Ovary (tissue), 7 donors: ENCODE measurements at regions not wholly inside any gene's neighbourhood (a gene's known extent, or its start where the extent isn't known, plus 50 kb on each side); places are given as distances from the start of the nearest gene placed in this dataset.

ENCODE experiments used
- DNase-seq, 5 donors: peaks; one replicate each; pipeline ENCODE4 v3.0.0-alpha.2; 2019 to 2020
- H3K27ac ChIP-seq, 2 donors: fragments of 200-600 bp; one replicate each; pipeline versions ENCODE4 v1.5.1 to v1.8.0; 2019 to 2022
- H3K27me3 ChIP-seq: fragments of 200-600 bp; one replicate; pipeline ENCODE4 v1.8.0; 2022
- H3K36me3 ChIP-seq: fragments of 200-600 bp; sonication (generic); one replicate; pipeline ENCODE4 v1.5.1; 2019
- H3K4me1 ChIP-seq: one replicate; pipeline ENCODE4 v1.8.1; 2013; ENCODE audit warnings: mild to moderate bottlenecking, moderate library complexity; ENCODE audit not compliant: insufficient read depth
- H3K4me3 ChIP-seq: fragments of 200-600 bp; sonication (generic); one replicate; pipeline ENCODE4 v1.5.1; 2017
- H3K9me3 ChIP-seq, 2 donors: fragments of 200-600 bp in 1 of 2; sonication (generic) in 1 of 2; one replicate each; pipeline versions ENCODE4 v1.5.1 to v1.8.1; 2013 to 2019; ENCODE audit warnings: mild to moderate bottlenecking in 1 of 2, moderate library complexity in 1 of 2
- EP300 ChIP-seq: sonication (generic); formaldehyde crosslinking; IDR thresholded peaks from one replicate; pipeline ENCODE4 v1.6.1; 2017; ENCODE audit warnings: antibody characterized with exemption
- POLR2A ChIP-seq: fragments of 450-650 bp; IDR thresholded peaks from one replicate; pipeline ENCODE4 v1.6.1; 2017; ENCODE audit warnings: antibody characterized with exemption, mild to moderate bottlenecking, moderate library complexity
- WGBS, 3 donors: extraction: QIAGEN DNeasy Blood & Tissue Kit in 1 of 3; methylation state at CpG; one replicate each; pipeline versions ENCODE4 v1.1.5 to v1.1.7; 2013 to 2017; 5-methylcytosine and 5-hydroxymethylcytosine counted together
- intact Hi-C, 4 donors: fragments of 100-400 bp; cut with DNase I; formaldehyde crosslinking; loops; one replicate each; pipeline versions ENCODE4 v1.11.0 to v1.15.1; 2022 to 2023
- TF ChIP-seq, protein P1 (sequence below), 3 donors: fragments of 450-650 bp in 2 of 3; fragments of 200-600 bp in 1 of 3; IDR thresholded peaks; one replicate each; pipeline versions ENCODE4 v1.5.1 to v1.8.0; 2016 to 2022; ENCODE audit warnings: antibody characterized with exemption in 3 of 3, mild to moderate bottlenecking in 1 of 3
- donor health status: DM: no; HTN: no; CAD: no; lungs with moderate emphysema.
- donor health status: DM: no; HTN: no; CAD: no.
- donor health status: Bipolar disorder and iron deficiency.
- donor health status: DM: no; HTN: no; CAD: no.
- donor health status: DM: yes; HTN: yes; CAD: no.

DNA sequence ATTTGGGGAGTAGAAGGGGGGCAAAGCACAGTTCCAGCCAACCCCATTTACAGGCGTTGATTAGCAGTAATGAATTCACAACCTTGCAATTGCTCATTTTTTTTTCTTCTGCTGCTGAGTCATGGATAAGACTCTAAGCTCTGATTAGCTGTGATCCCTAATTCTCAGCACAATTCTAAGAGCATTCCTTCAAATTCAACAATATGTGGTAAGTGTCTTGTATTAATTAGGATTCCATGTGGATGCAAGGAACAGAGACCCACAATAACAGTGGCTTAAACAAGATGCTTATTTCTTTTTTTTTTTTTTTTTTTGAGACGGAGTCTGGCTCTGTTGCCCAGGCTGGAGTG lies 133.4 kb downstream of the PALM2AKAP2 start:
- no peaks in the 10 kb centered on the region for H3K9me3 ChIP-seq
- TF ChIP-seq, protein P1, sequence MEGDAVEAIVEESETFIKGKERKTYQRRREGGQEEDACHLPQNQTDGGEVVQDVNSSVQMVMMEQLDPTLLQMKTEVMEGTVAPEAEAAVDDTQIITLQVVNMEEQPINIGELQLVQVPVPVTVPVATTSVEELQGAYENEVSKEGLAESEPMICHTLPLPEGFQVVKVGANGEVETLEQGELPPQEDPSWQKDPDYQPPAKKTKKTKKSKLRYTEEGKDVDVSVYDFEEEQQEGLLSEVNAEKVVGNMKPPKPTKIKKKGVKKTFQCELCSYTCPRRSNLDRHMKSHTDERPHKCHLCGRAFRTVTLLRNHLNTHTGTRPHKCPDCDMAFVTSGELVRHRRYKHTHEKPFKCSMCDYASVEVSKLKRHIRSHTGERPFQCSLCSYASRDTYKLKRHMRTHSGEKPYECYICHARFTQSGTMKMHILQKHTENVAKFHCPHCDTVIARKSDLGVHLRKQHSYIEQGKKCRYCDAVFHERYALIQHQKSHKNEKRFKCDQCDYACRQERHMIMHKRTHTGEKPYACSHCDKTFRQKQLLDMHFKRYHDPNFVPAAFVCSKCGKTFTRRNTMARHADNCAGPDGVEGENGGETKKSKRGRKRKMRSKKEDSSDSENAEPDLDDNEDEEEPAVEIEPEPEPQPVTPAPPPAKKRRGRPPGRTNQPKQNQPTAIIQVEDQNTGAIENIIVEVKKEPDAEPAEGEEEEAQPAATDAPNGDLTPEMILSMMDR (IDR thresholded peaks at IDR 0.05), result no peak
- TF ChIP-seq EP300 (no peak), POLR2A (no peak)
- H3K27ac ChIP-seq, result no peak overlapping the region
- H3K4me1 ChIP-seq, result peaks cover 5% of the 10 kb centered on the region
- no peaks in the 10 kb centered on the region for H3K36me3 ChIP-seq
- no peak for DNase-seq
- no peaks in the 10 kb centered on the region for H3K27me3 ChIP-seq
- WGBS, 3 donors, result 74 to 86% (median 80%) methylated on average over 2 of the region's 2 CpGs
- no peak overlapping the region for H3K4me3 ChIP-seq
- intact Hi-C loops, result no loop called here

DNA sequence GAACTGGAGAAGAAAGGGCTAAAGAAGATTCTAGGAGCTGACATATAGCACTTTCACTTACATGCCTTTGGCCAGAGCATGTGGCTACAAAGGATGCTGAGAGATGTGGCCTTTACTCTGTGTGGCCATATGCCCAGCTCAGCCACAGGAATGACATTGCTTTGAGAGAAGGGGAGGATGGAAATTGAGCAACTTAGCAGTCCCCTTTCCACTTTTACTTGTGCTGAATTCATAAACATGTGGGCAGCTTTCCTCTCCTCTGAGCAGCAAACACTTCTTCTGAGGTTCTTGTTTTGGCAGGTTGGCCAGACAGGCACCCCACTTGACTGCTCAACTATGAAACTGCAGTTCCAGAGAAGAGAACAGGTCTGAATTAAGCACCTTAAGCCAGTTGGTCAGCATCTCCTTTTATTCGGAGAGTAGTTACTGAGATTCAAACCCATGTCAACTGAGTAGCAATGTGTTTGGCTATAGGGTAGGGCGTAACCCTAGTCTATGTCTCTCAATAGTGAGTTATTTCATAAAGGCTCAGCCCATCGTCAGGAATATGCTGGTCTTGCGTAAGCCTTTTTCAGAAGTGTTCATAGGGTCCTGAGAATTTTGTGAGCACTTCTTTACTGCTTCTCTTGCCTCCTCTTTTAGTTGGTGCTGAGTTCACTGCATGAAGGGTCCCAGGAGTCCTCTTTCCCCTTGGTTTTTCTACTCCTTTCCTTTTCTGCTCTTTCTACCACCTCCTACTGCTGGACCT lies 134.5 kb downstream of the PALM2AKAP2 start:
- Histone ChIP-seq H3K27me3 (no peaks in the 10 kb centered on the region), H3K4me3 (no peak overlapping the region), H3K9me3 (no peaks in the 10 kb centered on the region), H3K36me3 (no peaks in the 10 kb centered on the region), H3K4me1 (peaks cover 5% of the 10 kb centered on the region), H3K27ac (no peak overlapping the region)
- DNase-seq, result no peak
- intact Hi-C loops, result no loop called here
- WGBS, 3 donors, result 92 to 98% (median 94%) methylated on average over 4 of the region's 4 CpGs
- TF ChIP-seq POLR2A, result no peak
- TF ChIP-seq, protein P1 (IDR thresholded peaks at IDR 0.05), result no peak
- TF ChIP-seq EP300, result no peak

DNA sequence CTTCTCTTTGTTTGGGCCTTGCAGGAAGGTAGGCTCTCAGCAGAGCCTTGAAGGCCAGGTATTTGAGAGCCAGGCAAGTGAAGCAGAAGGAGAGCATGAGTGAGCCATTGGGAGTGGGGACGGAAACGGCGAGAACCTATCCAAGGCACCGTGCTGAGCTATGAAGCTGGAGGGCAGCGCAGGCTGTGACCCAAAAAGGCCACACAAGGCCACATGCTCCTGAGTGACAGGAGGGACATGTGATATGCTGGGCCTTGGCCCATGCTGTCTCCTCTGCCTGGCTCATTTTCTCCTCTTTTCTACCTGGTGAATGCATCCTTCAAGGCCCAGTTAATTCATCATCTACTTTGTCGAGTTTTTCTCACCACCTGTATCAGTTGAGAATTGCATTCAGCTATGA lies 136.3 kb downstream of the PALM2AKAP2 start:
- TF ChIP-seq EP300, result no peak
- no peak for TF ChIP-seq POLR2A
- Histone ChIP-seq H3K27me3 (no peaks in the 10 kb centered on the region), H3K36me3 (no peaks in the 10 kb centered on the region), H3K4me1 (no peaks in the 10 kb centered on the region), H3K9me3 (no peaks in the 10 kb centered on the region), H3K27ac (no peak overlapping the region), H3K4me3 (no peak overlapping the region)
- DNase-seq, result no peak
- WGBS, 3 donors, result 93 to 98% (median 96%) methylated on average over 6 of the region's 6 CpGs
- intact Hi-C loops, result no loop called here

DNA sequence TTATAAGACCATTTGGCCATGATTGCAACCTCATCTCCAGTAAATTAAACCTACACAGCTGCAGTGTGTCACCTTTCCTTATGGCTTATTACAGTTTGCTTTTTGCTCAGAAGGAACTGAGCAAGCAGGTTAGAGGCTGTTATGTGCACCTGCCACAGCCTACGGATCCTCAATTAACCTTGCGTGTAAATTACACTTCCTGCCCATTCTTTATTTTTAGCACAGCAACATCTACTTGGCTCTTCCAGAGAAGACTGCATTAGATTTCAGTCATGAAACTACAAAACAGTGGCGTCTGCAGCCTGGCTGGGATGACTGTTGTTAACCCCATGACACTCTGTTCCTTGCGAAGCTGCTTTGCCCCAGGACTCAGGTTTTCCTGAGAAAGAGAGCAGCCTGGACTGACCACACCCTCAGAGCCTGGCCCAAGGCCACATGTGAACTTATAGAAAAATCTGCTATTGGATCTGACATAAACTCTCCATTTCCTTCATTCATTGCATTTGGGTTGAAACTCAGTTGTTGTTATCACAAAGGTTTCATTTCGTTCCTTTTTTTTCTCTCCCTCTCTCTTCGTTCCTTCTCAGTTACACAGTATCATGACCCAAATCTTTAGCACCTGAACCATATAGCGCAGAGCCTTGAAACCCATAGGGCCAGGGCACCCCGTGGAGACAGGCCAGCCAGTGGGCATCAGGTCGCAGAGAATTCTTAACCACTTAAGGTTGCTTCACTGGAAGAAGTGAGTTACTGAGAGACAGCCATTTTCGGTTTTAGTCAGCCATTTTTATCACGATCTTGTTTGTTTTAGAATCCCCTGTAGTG lies 138.6 kb downstream of the PALM2AKAP2 start:
- intact Hi-C loops, result no loop called here
- WGBS, 3 donors, result 64 to 77% (median 72%) methylated on average over 11 of the region's 11 CpGs
- no peaks in the 10 kb centered on the region for H3K27me3 ChIP-seq
- no peak for TF ChIP-seq POLR2A
- TF ChIP-seq, protein P1 (IDR thresholded peaks at IDR 0.05), result no peak
- TF ChIP-seq EP300, result no peak
- no peaks in the 10 kb centered on the region for H3K4me1 ChIP-seq
- no peak for DNase-seq
- no peak overlapping the region for H3K4me3 ChIP-seq
- no peaks in the 10 kb centered on the region for H3K9me3 ChIP-seq
- no peak overlapping the region for H3K27ac ChIP-seq
- no peaks in the 10 kb centered on the region for H3K36me3 ChIP-seq
